H1 (cell line): ENCODE measurements at regions not wholly inside any gene's neighbourhood (a gene's known extent, or its start where the extent isn't known, plus 50 kb on each side); places are given as distances from the start of the nearest gene placed in this dataset.

Source experiments
- CHD2 ChIP-seq: IDR thresholded peaks from 2 replicates; pipeline ENCODE4 v1.6.1; 2012; ENCODE audit warnings: low read length, improper control_type of control experiment
- CREB1 ChIP-seq: IDR thresholded peaks from 2 replicates; pipeline ENCODE4 v1.6.1; 2012; ENCODE audit warnings: inconsistent platforms
- EZH2 ChIP-seq: fragments of 200-600 bp; sonication (generic); IDR thresholded peaks from 2 replicates; pipeline ENCODE4 v1.7.1; 2012; ENCODE audit warnings: low read depth, mild to moderate bottlenecking, moderate library complexity, low read length, inconsistent platforms; ENCODE audit not compliant: severe bottlenecking
- POLR2A ChIP-seq, 2 experiments: IDR thresholded peaks; 1 replicate in 1 of 2; 2 replicates in 1 of 2; pipeline ENCODE4 v1.6.1; 2011; ENCODE audit warnings: low read depth in 2 of 2, low read length in 2 of 2, mild to moderate bottlenecking in 2 of 2; ENCODE audit errors: control extremely low read depth in 1 of 2
- RAD21 ChIP-seq, 2 experiments: IDR thresholded peaks in 1 of 2; conservative IDR thresholded peaks in 1 of 2; 2 replicates each; pipeline ENCODE4 v1.6.1; 2011; ENCODE audit warnings: low read depth in 2 of 2, low read length in 2 of 2, improper control_type of control experiment in 1 of 2, inconsistent platforms in 1 of 2, mild to moderate bottlenecking in 1 of 2, moderate library complexity in 1 of 2
- SUZ12 ChIP-seq: fragments of 200-600 bp; sonication (generic); IDR thresholded peaks from 2 replicates; pipeline ENCODE4 v1.6.1; 2012; ENCODE audit warnings: mild to moderate bottlenecking, inconsistent platforms, low read length, moderate library complexity, mixed read lengths
- TAF1 ChIP-seq: IDR thresholded peaks from 2 replicates; pipeline ENCODE4 v1.6.1; 2011; ENCODE audit warnings: mild to moderate bottlenecking, low read depth, low read length
- TBP ChIP-seq: IDR thresholded peaks from 2 replicates; pipeline ENCODE4 v1.6.1; 2011; ENCODE audit warnings: low read depth, low read length, improper control_type of control experiment
- TF ChIP-seq, protein P1 (sequence below), 3 experiments: IDR thresholded peaks; 1 replicate in 2 of 3; 2 replicates in 1 of 3; pipeline versions ENCODE4 v1.5.1 to v1.6.1; 2011; ENCODE audit warnings: low read length in 3 of 3, mild to moderate bottlenecking in 3 of 3, inconsistent platforms in 2 of 3, low read depth in 1 of 3, moderate library complexity in 1 of 3; ENCODE audit not compliant: insufficient read depth in 1 of 3; ENCODE audit errors: control extremely low read depth in 1 of 3

- TF ChIP-seq, protein P1, sequence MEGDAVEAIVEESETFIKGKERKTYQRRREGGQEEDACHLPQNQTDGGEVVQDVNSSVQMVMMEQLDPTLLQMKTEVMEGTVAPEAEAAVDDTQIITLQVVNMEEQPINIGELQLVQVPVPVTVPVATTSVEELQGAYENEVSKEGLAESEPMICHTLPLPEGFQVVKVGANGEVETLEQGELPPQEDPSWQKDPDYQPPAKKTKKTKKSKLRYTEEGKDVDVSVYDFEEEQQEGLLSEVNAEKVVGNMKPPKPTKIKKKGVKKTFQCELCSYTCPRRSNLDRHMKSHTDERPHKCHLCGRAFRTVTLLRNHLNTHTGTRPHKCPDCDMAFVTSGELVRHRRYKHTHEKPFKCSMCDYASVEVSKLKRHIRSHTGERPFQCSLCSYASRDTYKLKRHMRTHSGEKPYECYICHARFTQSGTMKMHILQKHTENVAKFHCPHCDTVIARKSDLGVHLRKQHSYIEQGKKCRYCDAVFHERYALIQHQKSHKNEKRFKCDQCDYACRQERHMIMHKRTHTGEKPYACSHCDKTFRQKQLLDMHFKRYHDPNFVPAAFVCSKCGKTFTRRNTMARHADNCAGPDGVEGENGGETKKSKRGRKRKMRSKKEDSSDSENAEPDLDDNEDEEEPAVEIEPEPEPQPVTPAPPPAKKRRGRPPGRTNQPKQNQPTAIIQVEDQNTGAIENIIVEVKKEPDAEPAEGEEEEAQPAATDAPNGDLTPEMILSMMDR (IDR thresholded peaks at IDR 0.05; ENCODE audit: control extremely low read depth in 1 of 3, insufficient read depth in 1 of 3, low read depth in 1 of 3, low read length in 3 of 3): no peak
- no peak for TF ChIP-seq TAF1
- no peak for TF ChIP-seq POLR2A (IDR thresholded peaks at IDR 0.05; ENCODE audit: control extremely low read depth in 1 of 2, low read depth in 2 of 2, low read length in 2 of 2)
- no peak for TF ChIP-seq CHD2
- no peak for TF ChIP-seq EZH2
- no peak for TF ChIP-seq SUZ12
- no peak for TF ChIP-seq CREB1
- TF ChIP-seq TBP: no peak
- TF ChIP-seq RAD21 (IDR thresholded peaks at IDR 0.05 in 1 of 2, conservative IDR thresholded peaks at IDR 0.05 in 1 of 2; ENCODE audit: low read depth in 2 of 2, low read length in 2 of 2): no peak
Observed at GRCh38 chr1:195026792-195027191, 1581.4 kb downstream of the KCNT2 start.
